ENCODE measurements at regions not wholly inside any gene's neighbourhood (a gene's known extent, or its start where the extent isn't known, plus 50 kb on each side); places are given as distances from the start of the nearest gene placed in this dataset.

DNA sequence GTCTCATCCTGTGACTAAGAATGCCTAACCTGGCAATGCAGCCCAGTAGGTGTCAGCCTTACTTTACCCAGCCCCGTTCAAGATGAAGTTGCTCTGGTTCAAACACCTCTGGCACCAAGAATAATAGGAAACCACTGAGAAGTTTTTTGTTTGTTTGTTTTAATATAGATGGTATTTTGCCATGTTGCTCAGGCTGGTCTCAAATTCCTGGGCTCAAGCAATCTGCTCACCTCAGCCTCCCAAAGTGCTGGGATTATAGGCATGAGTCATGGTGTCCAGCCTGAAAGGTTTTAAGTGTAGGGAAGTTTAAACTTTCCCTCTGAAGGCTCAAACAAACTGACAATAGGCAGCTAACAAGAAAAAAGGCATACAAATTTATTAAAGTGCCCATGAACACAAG is 51.2 kb upstream of the ABCC4 start:
- no peak for DNase-seq

DNA sequence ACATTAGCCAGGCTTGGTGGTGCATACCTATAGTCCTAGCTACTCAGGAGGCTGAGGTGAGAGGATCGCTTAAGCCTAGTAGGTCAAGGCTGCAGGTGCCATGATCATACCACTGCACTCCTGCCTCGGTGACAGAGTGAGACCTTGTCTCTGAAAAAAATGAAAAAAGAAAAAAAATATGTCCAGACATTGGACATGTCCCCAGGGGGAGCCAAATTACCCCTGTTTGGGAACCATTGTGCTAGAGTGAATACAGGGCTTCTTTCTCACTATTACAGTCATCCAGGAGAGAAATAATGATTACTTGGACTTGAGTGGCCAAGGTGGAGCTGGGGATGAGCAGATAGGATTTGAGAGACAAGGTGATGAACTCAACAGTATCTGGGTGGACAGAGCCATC is 52.9 kb upstream of the ABCC4 start:
- no peak for DNase-seq

DNA sequence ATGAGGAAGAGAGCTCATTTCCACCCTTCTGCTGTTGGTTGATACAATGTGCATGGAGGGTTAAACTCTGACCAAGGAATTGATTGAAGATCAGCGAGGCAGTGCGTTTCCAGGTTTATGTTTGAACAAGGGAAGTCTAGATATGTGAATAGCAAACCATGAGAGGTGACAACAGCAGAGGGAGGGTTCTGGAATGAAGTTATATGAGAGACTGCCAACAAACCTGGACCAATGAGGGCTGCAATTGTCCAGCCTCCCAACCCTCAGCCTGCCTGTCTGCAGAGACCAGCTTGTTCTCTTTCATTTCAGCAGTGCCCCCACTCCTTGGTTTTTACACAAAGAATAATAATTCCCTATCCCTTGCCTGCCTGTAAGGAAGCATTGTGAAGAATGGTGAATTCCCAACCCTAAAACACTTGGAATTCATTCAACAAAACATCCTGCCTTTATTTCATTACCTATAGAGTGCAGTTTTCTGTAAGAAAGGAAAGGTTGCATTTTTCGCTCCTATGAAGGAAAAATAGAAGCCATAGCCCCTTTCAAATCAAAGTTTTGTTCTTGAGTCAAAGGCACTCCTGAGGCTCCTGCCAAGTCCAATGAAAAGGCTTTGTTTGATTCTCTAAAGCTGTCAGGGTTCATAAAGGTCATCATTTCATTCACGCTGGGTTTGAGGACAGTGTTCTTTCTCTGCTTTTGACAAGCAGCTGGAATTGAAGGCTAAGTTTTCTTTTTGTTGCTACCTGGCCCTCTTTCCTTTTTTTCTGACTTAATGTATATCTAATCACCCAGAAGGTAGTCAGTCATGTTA is 53.6 kb upstream of the ABCC4 start:
- DNase-seq = no peak

DNA sequence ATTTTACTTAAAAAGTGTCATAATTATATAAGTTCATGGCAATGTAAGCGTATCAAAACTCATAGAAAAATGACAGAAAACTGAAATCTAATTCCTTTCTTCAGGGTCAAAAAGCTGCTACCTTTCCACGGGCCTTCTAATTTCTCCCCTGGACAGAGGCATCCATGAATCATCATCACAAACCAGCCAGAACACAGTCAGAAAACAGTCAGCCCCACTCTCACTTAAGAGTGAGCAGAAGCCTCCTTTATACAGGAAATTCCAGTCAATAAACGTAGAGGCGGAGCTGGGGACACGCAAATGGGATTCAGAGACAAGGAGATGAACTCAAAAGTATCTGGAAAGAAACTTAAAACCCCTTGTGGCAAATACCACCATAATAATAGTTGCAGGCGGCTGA is 54.2 kb upstream of the ABCC4 start:
- DNase-seq = no peak

DNA sequence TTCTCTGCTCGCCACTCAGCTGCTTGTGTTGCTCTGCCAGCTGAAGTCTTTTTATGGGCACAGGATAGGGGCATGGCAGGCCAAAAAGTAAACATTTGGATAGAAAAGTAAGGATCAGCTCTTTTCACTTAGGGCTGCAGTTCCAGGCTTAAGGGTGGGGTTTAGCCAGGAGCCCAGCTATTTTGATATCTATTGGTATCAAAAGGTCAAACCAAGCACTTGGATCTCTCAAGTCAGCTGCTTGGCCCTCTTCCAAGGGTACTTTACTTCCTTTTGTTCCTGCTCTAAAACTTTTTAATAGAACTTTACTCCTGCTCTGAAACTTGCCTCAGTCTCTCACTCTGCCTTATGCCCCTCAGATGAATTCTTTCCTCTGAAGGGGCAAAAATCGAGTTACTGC is 55.7 kb upstream of the ABCC4 start:
- no peak for DNase-seq

DNA sequence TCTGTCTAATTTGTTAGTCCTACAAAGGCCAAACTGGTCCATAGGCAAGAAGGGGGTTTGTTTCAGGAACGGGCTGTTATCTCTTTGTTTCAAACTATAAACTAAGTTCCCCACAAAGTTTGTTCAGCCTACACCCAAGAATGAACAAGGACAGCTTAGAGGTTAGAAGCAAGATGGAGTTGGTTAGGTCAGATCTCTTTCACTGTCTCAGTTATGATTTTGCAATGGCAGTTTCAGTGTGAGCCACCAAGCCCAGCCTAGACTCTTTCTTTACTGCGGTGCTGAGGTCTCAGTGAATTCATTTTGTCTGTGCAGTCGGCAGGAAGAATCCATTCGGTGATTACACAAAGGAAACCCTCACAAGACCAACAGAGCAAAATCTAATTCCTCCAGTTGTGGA is 56.6 kb upstream of the ABCC4 start:
- DNase-seq = no peak

DNA sequence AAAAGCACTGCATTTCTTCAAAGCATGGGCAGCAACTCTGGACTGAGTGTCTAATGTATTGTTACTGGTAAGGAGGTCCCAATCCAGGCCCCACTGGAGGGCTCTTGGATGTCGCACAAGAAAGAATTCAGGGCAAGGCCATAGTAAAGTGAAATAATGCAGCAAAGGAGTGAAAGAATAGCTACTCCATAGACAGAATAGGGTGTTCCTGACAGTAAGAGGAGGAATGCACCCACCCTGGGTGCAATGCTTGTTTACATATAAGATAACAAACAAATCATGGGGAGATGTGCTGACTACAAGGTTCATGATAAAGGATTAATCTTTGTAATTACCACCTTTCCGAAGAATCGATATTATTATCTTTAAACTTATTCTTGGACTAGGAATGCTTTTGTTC is 58.8 kb upstream of the ABCC4 start:
- no peak for DNase-seq

DNA sequence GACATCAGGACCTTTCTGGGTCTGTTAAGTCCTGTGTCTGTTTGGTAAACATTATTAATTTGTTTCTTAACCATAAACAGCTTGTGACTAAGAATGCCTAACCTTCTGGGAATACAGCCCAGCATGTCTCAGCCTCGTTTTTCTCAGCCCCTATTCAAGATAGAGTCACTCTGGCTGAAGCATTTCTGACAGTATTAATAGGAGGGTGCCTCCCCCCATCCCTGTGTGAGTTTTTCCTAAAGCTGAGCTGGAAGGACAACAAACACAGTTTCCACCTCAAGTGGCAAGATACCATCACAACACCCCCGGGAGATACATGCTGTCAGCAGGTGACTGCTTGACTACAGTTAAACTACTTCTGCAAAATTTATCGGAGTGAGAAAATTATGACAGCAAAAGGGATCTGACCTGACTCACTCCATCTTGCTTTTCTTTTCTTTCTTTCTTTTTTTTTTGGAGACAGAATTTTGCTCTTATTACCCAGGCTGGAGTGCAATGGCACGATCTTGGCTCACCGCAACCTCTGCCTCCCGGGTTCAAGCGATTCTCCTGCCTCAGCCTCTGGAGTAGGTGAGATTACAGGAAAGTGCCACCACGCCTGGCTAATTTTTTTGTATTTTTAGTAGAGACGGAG is 59.3 kb upstream of the ABCC4 start:
- DNase-seq = no peak

DNA sequence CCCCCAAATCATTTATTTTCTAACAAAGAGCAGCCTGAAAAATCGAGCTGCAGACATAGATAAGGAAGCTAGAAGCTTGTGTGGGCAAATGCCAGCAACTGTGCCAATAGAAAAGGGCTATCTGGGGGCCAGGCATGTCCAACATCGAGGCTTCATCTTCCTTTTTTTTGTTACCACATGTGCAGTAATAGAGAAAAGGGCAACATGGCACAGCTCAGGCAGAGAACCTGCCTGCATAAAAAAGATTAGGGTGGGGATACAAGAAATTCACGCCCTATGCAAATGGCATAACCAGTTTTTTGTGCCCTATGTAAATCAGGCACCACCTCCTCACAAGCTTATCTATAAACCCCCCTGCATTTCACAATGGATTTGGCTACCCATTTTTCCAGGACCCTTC is 60.4 kb upstream of the ABCC4 start:
- no peak for DNase-seq

DNA sequence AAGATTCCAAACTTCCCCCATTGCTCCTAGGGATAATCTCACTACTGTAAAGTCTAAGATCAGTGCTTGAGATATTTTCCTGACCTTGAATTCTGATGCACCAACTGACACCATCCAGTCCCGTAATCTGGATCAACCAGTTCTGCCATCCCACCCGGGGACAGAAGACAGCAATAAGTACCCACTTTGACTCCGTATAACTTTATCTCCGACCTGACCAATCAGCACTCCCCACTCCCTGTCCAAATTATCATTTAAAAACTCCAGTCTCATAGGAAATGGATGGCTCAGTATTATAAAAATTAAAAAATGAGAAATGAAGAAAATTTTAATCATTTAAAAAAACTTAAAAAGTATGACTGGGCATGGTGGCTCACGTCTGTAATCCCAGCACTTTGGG is 61.4 kb upstream of the ABCC4 start:
- DNase-seq = no peak

DNA sequence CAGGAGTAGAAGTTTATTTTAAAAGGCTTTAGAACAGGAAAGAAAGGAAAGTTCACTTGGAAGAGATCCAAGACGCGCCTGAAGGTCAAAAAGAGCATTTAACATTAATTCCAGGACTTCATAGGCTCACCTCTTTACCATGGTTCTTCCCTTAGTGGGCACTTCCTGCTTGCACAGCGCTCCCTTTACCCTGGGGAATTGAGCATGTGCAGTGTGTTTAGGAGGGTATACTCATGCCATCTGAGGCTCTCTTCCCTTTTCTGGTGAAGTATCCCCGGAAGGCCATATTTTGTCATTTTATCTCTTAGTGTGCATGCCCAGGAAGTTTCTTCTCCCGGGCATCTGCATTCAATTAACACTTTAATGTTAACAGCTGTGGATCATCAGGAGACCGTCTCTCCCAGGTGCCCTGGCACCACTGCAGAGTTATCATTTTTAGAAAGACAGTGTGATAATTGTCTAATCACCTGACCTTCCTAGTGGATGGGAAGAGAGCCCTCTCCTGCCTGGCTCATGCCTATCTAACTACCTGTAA is 66.1 kb upstream of the ABCC4 start:
- DNase-seq = peak; percentile 4

DNA sequence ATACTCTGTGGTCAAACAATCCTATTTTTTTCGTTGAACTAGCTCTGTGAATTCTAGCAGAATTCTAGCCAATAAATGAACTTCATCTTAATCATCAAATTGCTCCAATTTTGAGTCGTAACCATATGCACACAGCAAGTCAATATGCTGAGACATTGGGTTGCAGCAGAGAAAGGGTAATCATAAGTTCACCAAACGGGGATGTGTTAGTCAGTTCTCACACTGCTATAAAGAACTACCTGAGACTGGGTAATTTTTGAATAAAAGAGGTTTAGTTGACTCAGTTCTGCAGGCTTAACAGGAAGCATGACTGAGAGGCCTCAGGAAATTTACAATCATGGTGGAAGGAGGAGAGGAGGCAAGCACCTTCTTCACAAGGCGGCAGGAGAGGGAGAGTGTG is 67.7 kb upstream of the ABCC4 start:
- no peak for DNase-seq

DNA sequence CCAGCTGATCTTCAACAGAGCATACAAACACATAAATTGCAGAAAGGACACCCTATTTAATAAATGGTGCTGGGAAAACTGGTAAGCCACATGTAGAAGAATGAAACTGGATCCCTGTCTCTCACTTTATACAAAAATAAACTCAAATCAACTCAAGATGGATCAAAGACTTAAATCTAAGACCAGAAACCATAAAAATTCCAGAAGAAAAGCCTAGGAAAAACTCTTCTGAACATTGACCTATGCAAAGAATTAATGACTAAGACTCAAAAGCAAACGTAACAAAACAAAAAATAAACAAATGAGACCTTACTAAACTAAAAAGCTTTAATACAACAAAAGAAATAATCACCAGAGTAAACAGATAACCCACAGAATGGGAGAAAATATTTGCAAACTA is 74.5 kb upstream of the ABCC4 start:
- DNase-seq = no peak

DNA sequence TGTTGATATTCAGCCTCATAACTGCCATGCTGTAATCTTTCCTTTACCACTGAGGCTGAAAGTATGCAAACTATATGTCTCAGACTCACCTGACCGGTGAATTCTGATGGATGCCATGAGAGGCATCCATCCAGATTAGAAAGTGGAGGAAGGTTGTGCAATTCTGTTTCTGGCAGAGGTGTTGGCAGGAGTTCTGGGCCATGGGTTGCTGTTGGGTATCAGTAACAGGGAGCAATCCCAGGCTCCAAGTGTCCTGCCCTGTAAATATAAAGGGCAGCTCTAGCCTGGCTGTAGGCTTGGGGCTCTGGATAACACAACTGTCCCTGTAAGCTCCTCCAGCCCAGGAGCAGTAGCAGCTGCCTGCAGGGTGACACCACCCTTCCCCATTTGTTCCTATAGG is 77.4 kb upstream of the ABCC4 start:
- no peak for DNase-seq

DNA sequence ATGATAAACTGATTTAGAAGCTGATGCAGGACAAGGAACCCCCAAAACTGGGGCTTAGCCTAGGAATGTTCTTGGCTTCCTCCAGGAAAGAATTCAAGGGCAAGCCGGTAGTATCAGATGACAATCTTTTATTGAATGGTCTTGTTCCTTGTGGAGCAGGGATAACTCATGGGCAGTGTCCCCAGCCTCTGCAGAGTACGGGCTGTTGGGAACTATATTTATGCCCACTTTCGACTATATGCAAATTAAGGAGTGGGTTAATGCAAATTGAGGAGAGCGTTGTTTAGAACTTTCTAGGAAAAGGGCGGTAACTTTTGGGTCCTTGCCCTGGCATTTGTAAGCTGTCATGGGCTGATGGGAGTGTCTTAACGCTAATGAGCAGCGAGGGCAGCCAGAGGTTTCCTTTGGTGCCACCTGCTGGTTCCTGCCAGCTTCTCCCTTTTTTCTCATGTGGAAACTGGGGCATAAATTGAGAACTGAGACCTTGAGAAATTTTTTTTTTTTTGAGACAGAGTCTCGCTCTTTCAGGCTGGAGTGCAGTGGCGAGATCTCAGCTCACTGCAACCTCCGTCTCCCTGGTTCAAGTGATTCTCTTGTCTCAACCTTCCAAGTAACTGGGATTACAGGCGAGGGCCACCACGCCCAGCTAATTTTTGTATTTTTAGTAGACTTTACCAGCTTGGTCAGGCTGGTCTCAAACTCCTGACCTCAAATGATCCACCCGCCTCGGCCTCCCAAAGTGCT is 79.4 kb upstream of the ABCC4 start:
- DNase-seq = peak; percentile 73

DNA sequence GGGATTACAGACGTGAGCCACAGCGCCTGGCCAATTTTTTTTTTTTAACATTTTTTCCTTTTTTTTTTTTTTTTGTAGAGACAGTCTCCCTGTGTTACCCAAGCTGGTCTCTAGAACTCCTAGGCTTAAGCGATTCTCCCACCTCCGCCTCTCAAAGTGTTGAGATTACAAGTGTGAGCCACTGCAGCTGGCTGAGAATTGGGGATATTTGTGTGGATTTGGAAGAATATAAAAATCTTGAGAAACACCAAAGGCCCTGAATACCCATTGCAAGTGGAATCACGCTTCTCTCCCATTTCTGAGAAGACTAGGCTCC is 79.9 kb upstream of the ABCC4 start:
- no peak for DNase-seq

DNA sequence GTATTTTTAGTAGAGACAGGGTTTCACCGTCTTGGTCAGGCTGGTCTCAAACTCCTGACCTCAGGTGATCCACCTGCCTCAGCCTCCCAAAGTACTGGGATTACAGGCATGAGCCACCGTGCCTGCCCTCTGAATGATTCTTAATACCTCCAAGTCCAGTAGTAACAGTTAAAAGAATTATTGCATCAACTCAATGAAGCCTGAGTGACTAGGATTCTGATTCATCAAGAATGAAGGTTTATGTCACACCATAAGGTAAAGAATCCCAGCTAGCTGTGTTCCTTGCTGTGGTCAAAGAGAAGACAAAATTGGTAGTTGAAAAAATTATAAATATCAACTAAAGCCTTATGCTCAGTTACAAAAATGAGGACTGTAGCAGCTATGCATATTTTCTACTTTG is 81.2 kb upstream of the ABCC4 start:
- no peak for DNase-seq

DNA sequence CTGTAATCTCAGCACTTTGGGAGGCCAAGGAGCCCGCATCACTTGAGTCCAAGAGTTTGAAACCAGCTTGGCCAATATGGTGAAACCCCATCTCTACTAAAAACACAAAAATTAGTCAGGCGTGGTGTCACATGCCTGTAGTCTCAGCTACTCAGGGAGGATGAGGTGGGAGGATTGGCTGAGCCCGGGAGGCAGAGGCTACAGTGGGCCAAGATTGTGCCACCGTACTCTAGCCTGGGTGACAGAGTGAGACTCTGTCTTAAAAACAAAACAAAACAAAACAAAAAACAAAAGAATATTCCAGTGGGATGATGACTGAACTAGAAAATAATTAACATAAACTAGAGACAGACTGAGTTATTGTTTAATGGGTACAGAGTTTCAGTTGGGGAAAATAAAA is 81.7 kb upstream of the ABCC4 start:
- DNase-seq = no peak

DNA sequence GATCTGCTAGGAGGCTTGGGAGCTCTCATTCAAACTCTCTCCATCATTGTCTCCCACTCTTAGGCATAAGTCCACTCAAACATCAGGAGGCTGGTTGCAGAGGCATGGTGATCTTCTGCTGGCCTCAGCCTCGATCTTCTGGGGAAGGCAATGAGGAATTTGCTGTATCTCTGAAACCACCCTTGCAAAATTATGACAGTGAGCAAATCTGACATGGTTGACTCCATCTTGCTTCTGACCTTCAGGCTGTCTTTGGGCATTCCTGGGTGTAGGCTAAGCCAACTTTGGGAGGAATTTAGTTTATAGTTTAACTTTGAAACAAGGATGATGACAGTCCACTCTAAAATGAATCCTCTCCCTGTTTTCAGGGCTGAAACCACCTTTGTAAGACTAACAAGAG is 84.1 kb upstream of the ABCC4 start:
- DNase-seq = no peak

DNA sequence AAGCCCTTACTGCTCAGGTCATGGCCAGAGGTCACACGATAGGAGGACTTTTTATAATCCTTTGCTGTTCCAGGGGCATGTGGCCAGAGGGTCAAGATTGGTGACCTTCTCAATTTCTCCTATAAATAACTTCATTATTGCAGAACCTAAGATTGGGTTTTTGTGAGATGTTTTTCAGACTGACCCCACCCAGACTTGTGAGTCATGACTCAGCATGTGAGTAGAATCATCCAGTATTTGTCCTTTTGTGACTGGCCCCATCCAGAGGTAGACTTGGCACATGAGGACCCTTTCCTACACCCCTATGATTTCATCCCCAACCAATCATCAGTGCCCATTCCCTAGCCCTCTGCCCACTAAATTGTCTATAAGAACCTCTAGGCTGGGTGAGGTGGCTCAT is 84.5 kb upstream of the ABCC4 start:
- DNase-seq = no peak

DNA sequence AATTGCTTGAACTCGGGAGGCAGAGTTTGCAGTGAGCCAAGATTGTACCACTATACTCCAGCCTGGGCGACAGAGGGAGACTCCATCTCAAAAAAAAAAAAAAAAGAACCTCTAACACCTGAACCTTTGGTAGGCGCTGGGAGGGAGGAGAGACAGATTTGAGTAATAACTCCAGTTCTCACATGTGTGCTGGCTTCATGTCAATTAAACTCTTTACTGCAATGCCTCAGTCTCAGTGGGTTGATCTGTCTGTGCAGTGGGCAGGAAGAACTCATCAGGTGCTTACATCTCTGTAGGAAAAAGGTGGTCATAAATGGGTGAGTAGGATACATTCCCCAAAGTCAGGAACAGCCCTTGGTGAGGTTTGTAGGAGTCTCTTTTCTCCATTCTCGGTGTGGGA is 85.1 kb upstream of the ABCC4 start:
- DNase-seq = no peak

DNA sequence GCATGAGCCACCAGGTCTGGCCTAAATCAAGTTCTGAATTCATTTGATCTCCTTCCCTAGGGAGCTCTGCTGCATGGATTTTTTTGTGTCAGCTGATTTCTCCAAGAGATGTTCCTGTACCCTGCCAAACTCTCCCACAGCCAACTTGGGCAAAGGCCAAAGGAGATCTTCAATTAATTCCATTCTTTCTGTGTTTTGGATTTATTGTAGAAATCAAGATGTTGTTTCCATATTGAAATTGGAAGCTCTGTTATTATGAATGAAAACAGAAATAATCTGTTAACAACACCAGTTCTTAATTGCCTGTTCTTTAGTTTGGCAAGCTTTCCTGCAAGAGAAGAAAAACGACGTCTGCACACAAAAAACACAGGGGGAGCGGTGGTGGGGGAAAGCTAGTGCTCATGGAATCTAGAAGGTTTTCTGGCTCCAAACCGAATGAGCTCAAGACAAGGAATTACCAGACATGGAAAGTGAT is 86.5 kb upstream of the ABCC4 start:
- DNase-seq = no peak

DNA sequence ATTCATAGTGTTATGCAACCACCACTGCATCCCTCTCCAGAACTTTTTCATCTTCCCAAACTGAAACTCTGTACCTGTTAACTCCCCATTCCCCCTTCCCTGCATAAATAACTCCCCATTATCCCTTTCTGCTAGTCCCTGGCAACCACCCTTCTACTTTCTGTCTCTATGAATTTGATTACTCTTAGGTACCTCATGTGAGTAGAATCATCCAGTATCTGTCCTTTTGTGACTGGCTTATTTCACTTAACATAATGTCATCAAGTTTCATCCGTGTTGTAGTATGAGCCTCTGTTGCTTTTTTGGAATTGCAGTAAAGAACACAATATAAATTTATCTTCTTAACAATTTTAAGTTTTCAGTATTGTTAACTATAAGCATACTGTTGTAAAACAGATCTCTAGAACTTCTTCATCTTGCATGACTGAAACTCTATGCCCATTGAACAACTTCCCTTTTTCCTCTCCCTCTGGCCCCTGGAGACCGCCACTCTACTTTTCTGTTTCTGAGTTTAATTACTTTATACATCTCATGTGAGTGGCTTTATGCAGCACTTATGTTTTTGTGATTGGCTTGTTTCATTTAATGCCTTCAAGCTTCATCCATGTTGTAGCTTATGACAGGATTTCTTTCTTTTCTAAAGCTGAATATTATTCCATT is 87.3 kb upstream of the ABCC4 start:
- no peak for DNase-seq

DNA sequence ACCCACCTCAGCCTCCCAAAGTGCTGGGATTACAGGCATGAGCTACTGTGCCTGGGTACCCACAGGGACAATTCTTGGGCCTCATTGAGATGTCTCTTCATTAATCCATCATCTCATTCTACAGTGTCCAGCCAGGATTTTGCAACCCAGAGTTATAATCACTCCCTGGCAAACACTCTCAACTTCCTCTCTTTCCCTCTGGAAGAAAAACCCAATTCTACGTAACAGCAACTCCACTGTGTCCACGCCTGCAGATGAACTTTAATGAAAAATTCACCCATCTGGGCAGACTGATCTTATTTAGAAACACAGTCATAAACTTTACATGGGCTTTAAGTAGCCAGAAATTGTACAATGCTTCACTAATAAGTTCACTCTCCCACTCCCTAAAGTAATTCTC is 90.1 kb upstream of the ABCC4 start:
- no peak for DNase-seq

Measured in NCI-H69 (cell line).